OCI-LY1 (cell line): ENCODE measurements at regions not wholly inside any gene's neighbourhood (a gene's known extent, or its start where the extent isn't known, plus 50 kb on each side); places are given as distances from the start of the nearest gene placed in this dataset.

ENCODE experiments used
- H2AFZ ChIP-seq: fragments of 200-600 bp; sonication (generic), shearing (Covaris generic); 2 replicates; pipeline ENCODE4 v1.6.0; 2014; ENCODE audit warnings: antibody characterized with exemption, mild to moderate bottlenecking, low read length
- H3F3A ChIP-seq: fragments of 200-600 bp; sonication (generic), shearing (Covaris generic); 2 replicates; pipeline ENCODE4 v1.6.0; 2014; ENCODE audit warnings: mild to moderate bottlenecking, antibody characterized with exemption, low read length, moderate library complexity; ENCODE audit not compliant: insufficient read depth
- H3K27ac ChIP-seq: fragments of 200-600 bp; sonication (generic); 2 replicates; pipeline ENCODE4 v1.5.1; 2014; ENCODE audit warnings: low read length, mixed run types, mild to moderate bottlenecking, low read depth; ENCODE audit not compliant: poor library complexity, severe bottlenecking
- H3K27me3 ChIP-seq: fragments of 200-600 bp; sonication (generic); 2 replicates; pipeline ENCODE4 v1.6.0; 2014; ENCODE audit warnings: antibody characterized with exemption, mild to moderate bottlenecking, low read length, moderate library complexity; ENCODE audit not compliant: insufficient read depth
- H3K36me3 ChIP-seq: fragments of 200-600 bp; sonication (generic); 2 replicates; pipeline ENCODE4 v1.6.1; 2014; ENCODE audit warnings: mild to moderate bottlenecking, antibody characterized with exemption, low read length, moderate library complexity, mixed read lengths; ENCODE audit not compliant: insufficient read depth
- H3K4me1 ChIP-seq: fragments of 200-600 bp; sonication (generic); 2 replicates; pipeline ENCODE4 v1.5.1; 2014; ENCODE audit warnings: mild to moderate bottlenecking, low read length, moderate library complexity; ENCODE audit not compliant: insufficient read depth, severe bottlenecking
- H3K4me2 ChIP-seq: fragments of 200-600 bp; sonication (generic), shearing (Covaris generic); 2 replicates; pipeline ENCODE4 v1.6.1; 2014; ENCODE audit warnings: low read length
- H3K4me3 ChIP-seq: fragments of 200-600 bp; sonication (generic); 2 replicates; pipeline ENCODE4 v1.5.1; 2014; ENCODE audit warnings: low read length, low read depth, mild to moderate bottlenecking, mixed read lengths; ENCODE audit not compliant: poor library complexity, severe bottlenecking
- H3K79me2 ChIP-seq: fragments of 200-600 bp; shearing (Covaris generic); 2 replicates; pipeline ENCODE4 v1.6.1; 2016; ENCODE audit warnings: mixed run types, low read length, mixed read lengths; ENCODE audit not compliant: insufficient read depth
- H3K9ac ChIP-seq: fragments of 200-600 bp; sonication (generic), shearing (Covaris generic); 2 replicates; pipeline ENCODE4 v1.6.1; 2014; ENCODE audit warnings: mild to moderate bottlenecking, low read length, mixed read lengths
- H3K9me2 ChIP-seq: fragments of 200-600 bp; sonication (generic), shearing (Covaris generic); 2 replicates; pipeline ENCODE4 v1.6.1; 2014; ENCODE audit warnings: low read depth, mild to moderate bottlenecking, low read length, mixed read lengths
- H3K9me3 ChIP-seq: fragments of 200-600 bp; shearing (Covaris generic); 2 replicates; pipeline ENCODE4 v1.6.1; 2014; ENCODE audit warnings: low read length, mixed read lengths
- H4K20me1 ChIP-seq: fragments of 200-600 bp; sonication (generic), shearing (Covaris generic); 2 replicates; pipeline ENCODE4 v1.6.0; 2016; ENCODE audit warnings: mild to moderate bottlenecking, low read length; ENCODE audit not compliant: insufficient read depth
- CTCF ChIP-seq: fragments of 200-600 bp; sonication (generic), shearing (Covaris generic); IDR thresholded peaks from 2 replicates; pipeline ENCODE4 v1.5.1; 2017; ENCODE audit warnings: mild to moderate bottlenecking, antibody characterized with exemption, low read length, moderate library complexity, mixed read lengths
- EZH2 ChIP-seq: fragments of 200-600 bp; sonication (generic), shearing (Covaris generic); IDR thresholded peaks from 2 replicates; pipeline ENCODE4 v1.8.0; 2017; ENCODE audit warnings: borderline replicate concordance, mixed run types, mild to moderate bottlenecking, antibody characterized with exemption, low read length, moderate library complexity, mixed read lengths

GRCh38 chr12:46109343-46110222 lies 119.2 kb upstream of the SCAF11 start:
- no peak overlapping the region for H3K4me3 ChIP-seq
- H3K27ac ChIP-seq: peak overlapping the region; percentile 99
- H3K9me3 ChIP-seq: peaks cover 4% of the 10 kb centered on the region; the same call in 1 of the 2 replicates
- H3F3A ChIP-seq: peaks cover 11% of the 10 kb centered on the region
- H3K79me2 ChIP-seq: no peaks in the 10 kb centered on the region
- no peak overlapping the region for H2AFZ ChIP-seq
- H3K4me1 ChIP-seq: peaks cover 58% of the 10 kb centered on the region
- no peaks in the 10 kb centered on the region for H3K27me3 ChIP-seq
- no peaks in the 10 kb centered on the region for H3K9me2 ChIP-seq
- peak overlapping the region; percentile 53 for H3K9ac ChIP-seq
- H4K20me1 ChIP-seq: no peaks in the 10 kb centered on the region
- TF ChIP-seq CTCF (no peak), EZH2 (no peak)
- H3K36me3 ChIP-seq: 0 out of 2 replicates have a peak, but pooled peaks cover 4% of the 10 kb centered on the region
- H3K4me2 ChIP-seq: peak overlapping the region; percentile 41

GRCh38 chr12:46108721-46109120 lies 118.3 kb upstream of the SCAF11 start:
- Histone ChIP-seq H3K79me2 (no peaks in the 10 kb centered on the region), H3K4me1 (peaks cover 58% of the 10 kb centered on the region), H2AFZ (no peak overlapping the region), H3K4me3 (no peak overlapping the region), H3K27me3 (no peaks in the 10 kb centered on the region), H3K9me2 (no peaks in the 10 kb centered on the region), H4K20me1 (no peaks in the 10 kb centered on the region), H3K4me2 (peak overlapping the region; percentile 53), H3K9ac (peak overlapping the region; percentile 47; the same call in 1 of the 2 replicates), H3F3A (peaks cover 11% of the 10 kb centered on the region), H3K9me3 (peaks cover 4% of the 10 kb centered on the region; the same call in 1 of the 2 replicates), H3K36me3 (0 out of 2 replicates have a peak, but pooled peaks cover 4% of the 10 kb centered on the region), H3K27ac (peak overlapping the region; percentile 99)
- TF ChIP-seq CTCF (no peak), EZH2 (no peak)

- no peaks in the 10 kb centered on the region for H3K79me2 ChIP-seq
- no peaks in the 10 kb centered on the region for H3K27me3 ChIP-seq
- no peak overlapping the region for H3K4me3 ChIP-seq
- peak overlapping the region; percentile 47 for H3K9ac ChIP-seq
- 0 out of 2 replicates have a peak, but pooled peaks cover 1% of the 10 kb centered on the region for H3K36me3 ChIP-seq
- H3K4me1 ChIP-seq: peaks cover 58% of the 10 kb centered on the region
- peaks cover 11% of the 10 kb centered on the region for H3F3A ChIP-seq
- H3K9me2 ChIP-seq: no peaks in the 10 kb centered on the region
- H4K20me1 ChIP-seq: no peaks in the 10 kb centered on the region
- no peak for TF ChIP-seq EZH2
- TF ChIP-seq CTCF: no peak
- H3K27ac ChIP-seq: peak overlapping the region; percentile 99
- H3K4me2 ChIP-seq: peak overlapping the region; percentile 53
- peaks cover 2% of the 10 kb centered on the region; the same call in 1 of the 2 replicates for H3K9me3 ChIP-seq
- H2AFZ ChIP-seq: peak overlapping the region; percentile 66; the same call in 1 of the 2 replicates
Measured at GRCh38 chr12:46107591-46107990, 117.2 kb upstream of the SCAF11 start.
